Activated naive CD4-positive, alpha-beta T cell treated with anti-CD3 and anti-CD28 coated beads, Interleukin-2, amount 50 U/mL, for 24 hours (primary cell): ENCODE measurements at regions not wholly inside any gene's neighbourhood (a gene's known extent, or its start where the extent isn't known, plus 50 kb on each side); places are given as distances from the start of the nearest gene placed in this dataset.

ENCODE experiments used
- H3K27ac Mint-ChIP-seq: one replicate; pipeline ENCODE4 v1.8.0; 2021; ENCODE audit warnings: mild to moderate bottlenecking, mixed read lengths
- H3K27me3 Mint-ChIP-seq: one replicate; pipeline ENCODE4 v1.8.0; 2021; ENCODE audit warnings: mixed read lengths
- H3K36me3 Mint-ChIP-seq: one replicate; pipeline ENCODE4 v1.8.0; 2021; ENCODE audit warnings: mixed read lengths
- H3K4me1 Mint-ChIP-seq: one replicate; pipeline ENCODE4 v1.8.0; 2021; ENCODE audit warnings: mixed read lengths
- H3K4me3 Mint-ChIP-seq: one replicate; pipeline ENCODE4 v1.8.0; 2021; ENCODE audit warnings: mild to moderate bottlenecking, mixed read lengths
- H3K9me3 Mint-ChIP-seq: one replicate; pipeline ENCODE4 v1.8.0; 2021; ENCODE audit warnings: mixed read lengths

GRCh38 chr7:84811362-84811761, 375.5 kb downstream of the SEMA3D start:
- no peaks in the 10 kb centered on the region for H3K27me3 Mint-ChIP-seq
- H3K27ac Mint-ChIP-seq, result no peak overlapping the region
- no peaks in the 10 kb centered on the region for H3K36me3 Mint-ChIP-seq
- H3K9me3 Mint-ChIP-seq, result no peaks in the 10 kb centered on the region
- no peak overlapping the region for H3K4me3 Mint-ChIP-seq
- H3K4me1 Mint-ChIP-seq, result no peaks in the 10 kb centered on the region

GRCh38 chr7:84809877-84810276, 377.0 kb downstream of the SEMA3D start:
- no peaks in the 10 kb centered on the region for H3K27me3 Mint-ChIP-seq

DNA sequence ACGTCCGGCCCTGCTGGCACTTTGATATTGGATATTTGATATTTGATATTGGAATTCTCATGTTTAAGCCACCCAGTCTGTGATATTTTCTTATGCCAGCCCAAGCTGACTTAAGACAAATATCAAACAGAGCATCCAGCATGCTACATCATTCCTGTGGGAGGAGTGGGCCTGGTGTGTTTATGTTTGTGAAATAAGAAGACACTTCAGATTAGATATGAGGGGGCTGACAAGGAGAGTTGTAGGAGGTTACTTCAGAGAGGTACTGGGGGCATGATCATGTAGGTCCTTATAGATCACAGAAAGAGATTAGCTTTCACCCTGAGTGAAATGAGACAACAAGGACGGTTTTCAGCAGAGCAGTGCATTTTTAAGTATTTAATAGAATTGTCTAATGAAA, 382.9 kb downstream of the SEMA3D start:
- no peak overlapping the region for H3K27ac Mint-ChIP-seq

More at GRCh38 chr7:84809877-84810276, 377.0 kb downstream of the SEMA3D start:
- Mint-ChIP-seq H3K9me3 (no peaks in the 10 kb centered on the region), H3K4me3 (no peak overlapping the region), H3K27ac (no peak overlapping the region), H3K4me1 (no peaks in the 10 kb centered on the region), H3K36me3 (no peaks in the 10 kb centered on the region)

DNA sequence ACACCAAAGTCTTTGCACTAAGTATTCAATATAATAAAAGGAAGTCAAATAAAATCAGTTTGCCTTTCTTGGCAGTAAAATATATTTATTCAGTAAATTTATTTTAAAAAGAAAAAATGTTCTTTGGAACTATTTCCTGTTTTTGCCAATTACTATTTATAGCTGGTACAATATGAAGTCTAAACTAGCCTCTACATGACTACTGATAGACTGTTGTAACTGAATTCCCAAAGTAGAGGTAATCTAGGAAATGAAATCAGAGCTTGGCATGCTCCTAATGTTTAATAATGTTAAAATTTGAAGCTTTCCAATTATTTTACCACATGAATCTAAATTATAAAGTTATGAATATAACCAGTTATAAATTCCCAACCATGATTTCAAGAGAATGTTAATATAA, 385.5 kb downstream of the SEMA3D start:
- Mint-ChIP-seq H3K9me3 (peaks cover 3% of the 10 kb centered on the region), H3K4me1 (no peaks in the 10 kb centered on the region), H3K4me3 (no peak overlapping the region), H3K27ac (no peak overlapping the region), H3K36me3 (no peaks in the 10 kb centered on the region), H3K27me3 (no peaks in the 10 kb centered on the region)

More for the DNA sequence above, 382.9 kb downstream of the SEMA3D start:
- Mint-ChIP-seq H3K36me3 (no peaks in the 10 kb centered on the region), H3K27me3 (no peaks in the 10 kb centered on the region), H3K4me3 (no peak overlapping the region), H3K9me3 (no peaks in the 10 kb centered on the region), H3K4me1 (no peaks in the 10 kb centered on the region)

- Mint-ChIP-seq H3K27ac (no peak overlapping the region), H3K27me3 (no peaks in the 10 kb centered on the region), H3K4me1 (no peaks in the 10 kb centered on the region), H3K4me3 (no peak overlapping the region), H3K9me3 (peaks cover 9% of the 10 kb centered on the region), H3K36me3 (no peaks in the 10 kb centered on the region)
These were observed 386.0 kb downstream of the SEMA3D start for GRCh38 chr7:84800846-84801245.

DNA sequence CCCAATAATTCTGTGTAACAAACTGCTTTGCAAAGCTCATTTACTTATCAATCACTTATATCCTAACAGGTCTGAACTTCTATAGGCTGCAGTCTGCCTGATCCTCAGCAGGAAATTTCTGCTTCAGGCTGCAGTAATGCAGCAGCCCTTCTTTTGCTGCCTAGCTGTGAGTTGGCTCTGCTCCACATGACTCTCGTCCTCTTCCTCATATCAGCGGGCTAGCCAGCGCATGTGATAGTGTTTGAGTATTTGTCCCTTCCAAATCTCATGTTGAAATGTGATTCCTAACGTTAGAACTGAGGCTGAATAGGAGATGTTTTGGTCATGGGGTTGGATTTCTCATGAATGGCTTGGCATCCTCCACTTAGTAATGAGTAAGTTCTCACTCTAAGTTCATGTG, 387.8 kb downstream of the SEMA3D start:
- Mint-ChIP-seq H3K9me3 (peaks cover 12% of the 10 kb centered on the region), H3K27ac (no peak overlapping the region), H3K4me3 (no peak overlapping the region), H3K4me1 (no peaks in the 10 kb centered on the region), H3K27me3 (no peaks in the 10 kb centered on the region), H3K36me3 (no peaks in the 10 kb centered on the region)

- Mint-ChIP-seq H3K9me3 (peaks cover 12% of the 10 kb centered on the region), H3K27ac (no peak overlapping the region), H3K4me3 (no peak overlapping the region), H3K4me1 (no peaks in the 10 kb centered on the region), H3K27me3 (no peaks in the 10 kb centered on the region), H3K36me3 (no peaks in the 10 kb centered on the region)
These were observed 394.5 kb downstream of the SEMA3D start for GRCh38 chr7:84792231-84792893.

DNA sequence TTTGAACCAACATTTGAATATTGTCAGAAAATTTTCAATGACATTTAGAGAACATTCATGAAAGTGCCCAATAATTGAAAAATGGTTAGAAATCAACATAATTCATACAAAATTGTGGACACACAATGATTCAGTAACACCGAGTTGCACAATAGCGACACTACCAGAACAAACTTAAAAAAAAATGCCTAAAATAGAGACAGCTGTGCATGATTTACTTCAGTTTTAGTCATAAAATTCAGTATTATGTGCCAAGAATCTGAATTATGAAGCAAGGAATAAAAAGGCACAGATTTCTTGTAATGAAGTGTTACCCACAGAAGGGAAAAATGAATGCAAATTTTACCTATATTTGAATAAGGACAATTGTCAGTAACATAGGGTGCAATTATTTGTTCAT, 396.0 kb downstream of the SEMA3D start:
- Mint-ChIP-seq H3K9me3 (peaks cover 4% of the 10 kb centered on the region), H3K27ac (no peak overlapping the region), H3K4me3 (no peak overlapping the region), H3K4me1 (no peaks in the 10 kb centered on the region), H3K36me3 (no peaks in the 10 kb centered on the region), H3K27me3 (no peaks in the 10 kb centered on the region)

DNA sequence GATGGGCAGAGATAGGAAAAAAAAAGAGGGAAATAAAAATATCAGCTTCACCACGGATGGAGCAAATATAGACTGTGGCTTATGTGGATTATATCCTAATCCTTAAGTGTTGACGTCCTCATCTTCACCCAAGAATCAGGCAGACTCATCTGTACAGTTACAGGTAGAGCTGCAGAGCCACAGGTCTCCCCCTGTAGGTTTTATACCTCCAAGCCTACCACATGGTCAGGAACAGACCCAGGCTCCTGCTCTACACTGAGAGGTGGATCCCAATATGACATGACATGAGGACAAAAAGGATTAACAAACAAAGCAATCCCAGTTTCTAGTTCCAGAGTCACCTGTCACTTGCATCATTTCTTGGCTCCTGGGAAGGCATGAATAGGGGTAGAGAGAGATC, 400.8 kb downstream of the SEMA3D start:
- Mint-ChIP-seq H3K36me3 (no peaks in the 10 kb centered on the region), H3K4me3 (no peak overlapping the region), H3K27me3 (no peaks in the 10 kb centered on the region), H3K4me1 (no peaks in the 10 kb centered on the region), H3K27ac (no peak overlapping the region), H3K9me3 (no peaks in the 10 kb centered on the region)

- H3K4me1 Mint-ChIP-seq, result no peaks in the 10 kb centered on the region
- no peak overlapping the region for H3K27ac Mint-ChIP-seq
- no peaks in the 10 kb centered on the region for H3K36me3 Mint-ChIP-seq
- H3K4me3 Mint-ChIP-seq, result no peak overlapping the region
- no peaks in the 10 kb centered on the region for H3K9me3 Mint-ChIP-seq
- no peaks in the 10 kb centered on the region for H3K27me3 Mint-ChIP-seq
These were observed 402.4 kb downstream of the SEMA3D start for GRCh38 chr7:84784450-84784849.

GRCh38 chr7:84783141-84783778, 403.6 kb downstream of the SEMA3D start:
- no peak overlapping the region for H3K4me3 Mint-ChIP-seq
- H3K4me1 Mint-ChIP-seq, result no peaks in the 10 kb centered on the region
- H3K9me3 Mint-ChIP-seq, result no peaks in the 10 kb centered on the region
- H3K27ac Mint-ChIP-seq, result no peak overlapping the region
- H3K36me3 Mint-ChIP-seq, result no peaks in the 10 kb centered on the region
- H3K27me3 Mint-ChIP-seq, result no peaks in the 10 kb centered on the region

- Mint-ChIP-seq H3K27ac (no peak overlapping the region), H3K4me1 (no peaks in the 10 kb centered on the region), H3K36me3 (no peaks in the 10 kb centered on the region), H3K27me3 (no peaks in the 10 kb centered on the region), H3K9me3 (no peaks in the 10 kb centered on the region), H3K4me3 (no peak overlapping the region)
These were observed 405.0 kb downstream of the SEMA3D start for GRCh38 chr7:84781838-84782237.

GRCh38 chr7:84780158-84781124, 406.4 kb downstream of the SEMA3D start:
- Mint-ChIP-seq H3K9me3 (no peaks in the 10 kb centered on the region), H3K36me3 (no peaks in the 10 kb centered on the region), H3K4me1 (no peaks in the 10 kb centered on the region), H3K27ac (no peak overlapping the region), H3K4me3 (no peak overlapping the region), H3K27me3 (no peaks in the 10 kb centered on the region)

DNA sequence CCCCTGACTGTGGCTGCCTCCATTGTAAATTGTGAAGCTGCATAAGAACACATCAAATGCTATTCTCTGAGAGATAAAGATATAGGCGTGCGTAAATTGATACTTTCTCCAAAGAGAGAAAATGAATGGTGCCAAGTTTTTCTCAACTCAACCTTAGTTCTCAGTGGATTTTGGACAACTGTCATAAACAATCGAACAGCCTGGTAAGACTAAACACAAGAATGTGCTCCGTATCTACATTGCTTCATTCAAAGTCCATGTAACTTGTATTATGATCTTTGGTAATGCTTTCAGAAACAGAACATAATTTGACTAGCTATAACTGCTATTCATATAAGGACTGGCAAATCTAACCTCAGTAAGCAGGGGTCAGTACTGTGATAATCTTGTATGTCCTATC, 429.1 kb downstream of the SEMA3D start:
- no peaks in the 10 kb centered on the region for H3K9me3 Mint-ChIP-seq
- no peaks in the 10 kb centered on the region for H3K27me3 Mint-ChIP-seq
- no peak overlapping the region for H3K4me3 Mint-ChIP-seq
- no peak overlapping the region for H3K27ac Mint-ChIP-seq
- H3K4me1 Mint-ChIP-seq, result no peaks in the 10 kb centered on the region
- no peaks in the 10 kb centered on the region for H3K36me3 Mint-ChIP-seq

DNA sequence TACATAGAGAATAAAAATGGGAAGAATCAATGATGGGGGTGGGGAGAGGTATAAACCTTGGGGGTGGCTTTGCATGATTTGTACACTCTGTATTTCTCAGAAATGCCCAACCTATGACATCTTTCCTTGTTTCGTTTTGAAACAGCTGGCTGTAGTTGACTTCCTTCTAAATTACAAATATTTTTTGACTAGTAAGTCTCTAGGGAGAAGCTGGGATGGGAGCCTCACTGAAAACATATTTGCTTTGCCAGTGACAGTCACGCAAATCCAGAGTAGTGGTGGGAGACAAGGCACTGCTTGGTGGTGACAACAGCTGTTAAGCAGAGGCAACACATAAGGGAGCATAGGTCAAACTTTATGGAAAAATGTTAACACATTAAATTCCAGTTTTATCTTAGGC, 440.5 kb downstream of the SEMA3D start:
- Mint-ChIP-seq H3K9me3 (no peaks in the 10 kb centered on the region), H3K36me3 (no peaks in the 10 kb centered on the region)

DNA sequence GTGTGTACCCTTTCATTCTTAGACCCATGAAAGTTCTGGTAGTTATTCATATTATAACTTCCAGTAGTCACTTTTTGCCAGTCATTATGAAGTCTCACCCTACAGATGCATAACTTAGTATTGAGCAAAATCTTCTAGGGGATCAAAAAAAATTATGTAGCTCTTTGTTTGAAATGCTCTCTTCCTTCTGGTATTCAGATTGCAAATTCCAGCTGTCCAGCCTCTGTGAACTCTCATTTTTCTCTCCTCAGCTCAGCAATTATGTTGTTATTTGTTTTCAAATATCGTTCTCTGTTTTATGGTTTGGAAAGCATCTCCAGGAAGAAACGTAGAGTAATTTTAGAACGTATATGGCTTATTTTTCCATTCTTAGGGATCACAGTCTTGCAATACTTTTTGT, 442.5 kb downstream of the SEMA3D start:
- no peak overlapping the region for H3K27ac Mint-ChIP-seq
- H3K27me3 Mint-ChIP-seq, result peaks cover 3% of the 10 kb centered on the region
- H3K9me3 Mint-ChIP-seq, result no peaks in the 10 kb centered on the region
- no peaks in the 10 kb centered on the region for H3K4me1 Mint-ChIP-seq
- H3K36me3 Mint-ChIP-seq, result no peaks in the 10 kb centered on the region
- H3K4me3 Mint-ChIP-seq, result no peak overlapping the region

More for the DNA sequence above, 440.5 kb downstream of the SEMA3D start:
- H3K4me1 Mint-ChIP-seq, result no peaks in the 10 kb centered on the region
- H3K27me3 Mint-ChIP-seq, result peaks cover 5% of the 10 kb centered on the region
- H3K27ac Mint-ChIP-seq, result no peak overlapping the region
- no peak overlapping the region for H3K4me3 Mint-ChIP-seq
